SU-DHL-6 (cell line): ENCODE measurements at regions not wholly inside any gene's neighbourhood (a gene's known extent, or its start where the extent isn't known, plus 50 kb on each side); places are given as distances from the start of the nearest gene placed in this dataset.

Experiments
- H2AFZ ChIP-seq: fragments of 200-600 bp; sonication (generic); 2 replicates; pipeline ENCODE4 v1.6.1; 2014; ENCODE audit warnings: low read depth, mild to moderate bottlenecking, moderate library complexity, mixed read lengths, antibody characterized with exemption, low read length; ENCODE audit not compliant: severe bottlenecking
- H3F3A ChIP-seq: fragments of 200-600 bp; shearing (Covaris generic); 2 replicates; pipeline ENCODE4 v1.6.0; 2016; ENCODE audit warnings: antibody characterized with exemption, mild to moderate bottlenecking; ENCODE audit not compliant: insufficient read depth
- H3K27ac ChIP-seq: fragments of 200-600 bp; sonication (generic); 2 replicates; pipeline ENCODE4 v1.5.1; 2016; ENCODE audit warnings: low read depth, mild to moderate bottlenecking, low read length, moderate library complexity, mixed read lengths
- H3K27me3 ChIP-seq: fragments of 200-600 bp; sonication (generic), shearing (Covaris generic); 2 replicates; pipeline ENCODE4 v1.6.0; 2014; ENCODE audit warnings: mild to moderate bottlenecking, low read length
- H3K36me3 ChIP-seq: fragments of 200-600 bp; sonication (generic); 2 replicates; pipeline ENCODE4 v1.6.1; 2014; ENCODE audit warnings: mild to moderate bottlenecking, low read length, mixed read lengths
- H3K4me2 ChIP-seq: fragments of 300-600, 200-600 bp; shearing (Covaris generic), sonication (generic); 2 replicates; pipeline ENCODE4 v1.6.0; 2014; ENCODE audit warnings: low read length, low read depth, mild to moderate bottlenecking; ENCODE audit not compliant: poor library complexity, severe bottlenecking
- H3K4me3 ChIP-seq: fragments of 200-600 bp; sonication (generic); 2 replicates; pipeline ENCODE4 v1.5.1; 2014; ENCODE audit warnings: antibody characterized with exemption, low read length, mild to moderate bottlenecking, mixed read lengths; ENCODE audit not compliant: insufficient read depth, poor library complexity, severe bottlenecking
- H3K79me2 ChIP-seq: fragments of 200-600 bp; sonication (generic); 2 replicates; pipeline ENCODE4 v1.6.1; 2014; ENCODE audit warnings: mild to moderate bottlenecking, low read length, moderate library complexity; ENCODE audit not compliant: insufficient read depth
- H3K9ac ChIP-seq: fragments of 200-600 bp; sonication (generic); 2 replicates; pipeline ENCODE4 v1.7.0; 2014; ENCODE audit warnings: mild to moderate bottlenecking, low read length
- H3K9me2 ChIP-seq: fragments of 200-600 bp; sonication (generic); replicated peaks from 2 replicates; pipeline ENCODE4 v1.6.1; 2014; ENCODE audit warnings: low read length; ENCODE audit not compliant: insufficient read depth
- H3K9me3 ChIP-seq: fragments of 200-600 bp; sonication (generic); 2 replicates; pipeline ENCODE4 v1.6.1; 2014; ENCODE audit warnings: low read length, mixed read lengths; ENCODE audit not compliant: insufficient read depth
- H4K20me1 ChIP-seq: fragments of 200-600 bp; sonication (generic); 2 replicates; pipeline ENCODE4 v1.6.1; 2014; ENCODE audit warnings: low read depth, mild to moderate bottlenecking, antibody characterized with exemption, low read length, moderate library complexity, mixed read lengths
- CTCF ChIP-seq: fragments of 200-600 bp; sonication (generic); IDR thresholded peaks from one replicate; pipeline ENCODE4 v1.5.1; 2017; ENCODE audit warnings: antibody characterized with exemption, mild to moderate bottlenecking, low read length, moderate library complexity; ENCODE audit not compliant: insufficient read depth, poor library complexity, severe bottlenecking
- EZH2phosphoT487 ChIP-seq: fragments of 200-600 bp; sonication (generic), shearing (Covaris generic); conservative IDR thresholded peaks from 2 replicates; pipeline ENCODE4 v1.6.1; 2018; ENCODE audit warnings: mild to moderate bottlenecking, antibody characterized with exemption, low read length, moderate library complexity, mixed read lengths

GRCh38 chr10:78870458-78870857 is 198.3 kb upstream of the ZMIZ1 start:
- Histone ChIP-seq H3K4me3 (no peak overlapping the region), H3K9ac (no peak overlapping the region), H3F3A (no peaks in the 10 kb centered on the region), H2AFZ (no peak overlapping the region), H3K79me2 (no peaks in the 10 kb centered on the region), H3K9me2 (no peaks in the 10 kb centered on the region), H3K27ac (no peak overlapping the region), H3K4me2 (no peak overlapping the region), H3K27me3 (no peaks in the 10 kb centered on the region), H4K20me1 (no peaks in the 10 kb centered on the region), H3K36me3 (no peaks in the 10 kb centered on the region), H3K9me3 (no peaks in the 10 kb centered on the region)
- TF ChIP-seq EZH2phosphoT487 (no peak), CTCF (no peak)

- H2AFZ ChIP-seq = no peak overlapping the region
- H3F3A ChIP-seq = no peaks in the 10 kb centered on the region
Observed at GRCh38 chr10:78871796-78872195, 197.0 kb upstream of the ZMIZ1 start.

GRCh38 chr10:78873413-78873812 is 195.4 kb upstream of the ZMIZ1 start:
- Histone ChIP-seq H3K27ac (no peak overlapping the region), H3K36me3 (no peaks in the 10 kb centered on the region), H4K20me1 (no peaks in the 10 kb centered on the region), H3F3A (no peaks in the 10 kb centered on the region), H3K9me3 (no peaks in the 10 kb centered on the region), H2AFZ (no peak overlapping the region), H3K27me3 (no peaks in the 10 kb centered on the region), H3K79me2 (no peaks in the 10 kb centered on the region), H3K4me2 (no peak overlapping the region), H3K9me2 (no peaks in the 10 kb centered on the region), H3K9ac (no peak overlapping the region), H3K4me3 (no peak overlapping the region)
- TF ChIP-seq EZH2phosphoT487 (no peak), CTCF (no peak)

More at GRCh38 chr10:78871796-78872195, 197.0 kb upstream of the ZMIZ1 start:
- Histone ChIP-seq H3K4me3 (no peak overlapping the region), H3K9me2 (no peaks in the 10 kb centered on the region), H3K27ac (no peak overlapping the region), H3K9ac (no peak overlapping the region), H3K36me3 (no peaks in the 10 kb centered on the region), H3K4me2 (no peak overlapping the region), H3K9me3 (no peaks in the 10 kb centered on the region), H3K27me3 (no peaks in the 10 kb centered on the region), H4K20me1 (no peaks in the 10 kb centered on the region), H3K79me2 (no peaks in the 10 kb centered on the region)
- TF ChIP-seq EZH2phosphoT487 (no peak), CTCF (no peak)
